ENCODE measurements at regions not wholly inside any gene's neighbourhood (a gene's known extent, or its start where the extent isn't known, plus 50 kb on each side); places are given as distances from the start of the nearest gene placed in this dataset.

DNA sequence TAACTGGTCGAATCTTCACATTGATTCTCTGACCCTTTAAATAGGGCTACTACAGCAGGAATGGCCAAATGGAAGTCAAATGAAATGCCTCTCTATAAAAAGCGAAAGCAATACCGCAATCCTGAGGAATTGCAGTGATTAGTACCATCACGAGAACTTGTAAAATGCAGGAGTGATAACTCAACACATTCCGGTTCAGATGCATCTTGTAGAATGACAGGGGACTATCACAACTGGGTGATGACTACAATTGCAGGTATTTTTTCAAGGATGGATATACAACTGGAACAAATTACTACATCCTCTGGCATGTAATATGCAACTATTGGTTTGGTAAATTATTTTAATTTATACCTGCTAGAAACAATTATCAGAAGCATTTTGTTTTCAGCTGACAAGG is 140.4 kb downstream of the PCDH20 start:
- TF ChIP-seq, protein P1, sequence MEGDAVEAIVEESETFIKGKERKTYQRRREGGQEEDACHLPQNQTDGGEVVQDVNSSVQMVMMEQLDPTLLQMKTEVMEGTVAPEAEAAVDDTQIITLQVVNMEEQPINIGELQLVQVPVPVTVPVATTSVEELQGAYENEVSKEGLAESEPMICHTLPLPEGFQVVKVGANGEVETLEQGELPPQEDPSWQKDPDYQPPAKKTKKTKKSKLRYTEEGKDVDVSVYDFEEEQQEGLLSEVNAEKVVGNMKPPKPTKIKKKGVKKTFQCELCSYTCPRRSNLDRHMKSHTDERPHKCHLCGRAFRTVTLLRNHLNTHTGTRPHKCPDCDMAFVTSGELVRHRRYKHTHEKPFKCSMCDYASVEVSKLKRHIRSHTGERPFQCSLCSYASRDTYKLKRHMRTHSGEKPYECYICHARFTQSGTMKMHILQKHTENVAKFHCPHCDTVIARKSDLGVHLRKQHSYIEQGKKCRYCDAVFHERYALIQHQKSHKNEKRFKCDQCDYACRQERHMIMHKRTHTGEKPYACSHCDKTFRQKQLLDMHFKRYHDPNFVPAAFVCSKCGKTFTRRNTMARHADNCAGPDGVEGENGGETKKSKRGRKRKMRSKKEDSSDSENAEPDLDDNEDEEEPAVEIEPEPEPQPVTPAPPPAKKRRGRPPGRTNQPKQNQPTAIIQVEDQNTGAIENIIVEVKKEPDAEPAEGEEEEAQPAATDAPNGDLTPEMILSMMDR (IDR thresholded peaks at IDR 0.05; ENCODE audit: low read depth, low read length, poor library complexity, severe bottlenecking) = no peak
- TF ChIP-seq EZH2phosphoT487 (IDR thresholded peaks at IDR 0.05; ENCODE audit: borderline replicate concordance, low read length) = no peak

Measured in DOHH2 (cell line).